ENCODE measurements at regions not wholly inside any gene's neighbourhood (a gene's known extent, or its start where the extent isn't known, plus 50 kb on each side); places are given as distances from the start of the nearest gene placed in this dataset.

DNA sequence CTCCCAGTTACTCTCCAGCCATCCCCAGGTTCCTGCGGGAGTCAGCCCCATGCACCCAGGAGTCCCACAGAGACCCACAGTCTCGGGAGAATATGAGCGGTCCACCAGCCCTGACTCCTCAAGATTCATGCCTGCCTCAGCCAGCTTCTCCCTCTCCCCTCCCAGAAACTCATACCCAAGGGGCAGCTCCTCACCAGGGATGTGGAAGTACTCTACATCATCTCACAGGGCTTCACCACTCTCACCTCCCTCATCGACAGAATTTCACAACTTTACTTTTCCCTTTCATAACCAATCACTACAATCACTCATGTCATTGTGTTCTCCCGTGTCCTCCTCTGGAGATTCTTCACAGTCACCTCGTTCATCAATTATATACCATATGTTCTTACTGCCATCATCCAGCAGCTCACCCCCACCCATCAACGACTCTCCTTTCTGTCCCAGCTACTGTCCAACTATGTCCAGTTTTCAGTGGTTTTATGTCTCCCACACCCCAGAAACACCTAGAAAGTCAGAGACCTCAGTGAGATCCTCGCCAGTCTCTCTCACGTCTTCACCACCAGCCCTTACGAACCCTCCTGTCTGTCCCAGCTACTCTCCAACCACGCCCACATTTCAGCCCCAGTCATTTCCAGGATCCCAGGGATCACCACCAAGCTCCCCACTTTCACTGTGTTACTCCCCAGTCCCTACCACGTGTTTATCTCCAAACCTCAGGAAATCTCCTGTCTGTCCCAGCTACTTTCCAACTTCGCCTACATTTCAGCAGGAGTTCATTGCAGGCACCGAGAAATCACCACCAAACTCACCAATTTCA lies 1530.1 kb upstream of the TPTE start:
- TF ChIP-seq, protein P1, sequence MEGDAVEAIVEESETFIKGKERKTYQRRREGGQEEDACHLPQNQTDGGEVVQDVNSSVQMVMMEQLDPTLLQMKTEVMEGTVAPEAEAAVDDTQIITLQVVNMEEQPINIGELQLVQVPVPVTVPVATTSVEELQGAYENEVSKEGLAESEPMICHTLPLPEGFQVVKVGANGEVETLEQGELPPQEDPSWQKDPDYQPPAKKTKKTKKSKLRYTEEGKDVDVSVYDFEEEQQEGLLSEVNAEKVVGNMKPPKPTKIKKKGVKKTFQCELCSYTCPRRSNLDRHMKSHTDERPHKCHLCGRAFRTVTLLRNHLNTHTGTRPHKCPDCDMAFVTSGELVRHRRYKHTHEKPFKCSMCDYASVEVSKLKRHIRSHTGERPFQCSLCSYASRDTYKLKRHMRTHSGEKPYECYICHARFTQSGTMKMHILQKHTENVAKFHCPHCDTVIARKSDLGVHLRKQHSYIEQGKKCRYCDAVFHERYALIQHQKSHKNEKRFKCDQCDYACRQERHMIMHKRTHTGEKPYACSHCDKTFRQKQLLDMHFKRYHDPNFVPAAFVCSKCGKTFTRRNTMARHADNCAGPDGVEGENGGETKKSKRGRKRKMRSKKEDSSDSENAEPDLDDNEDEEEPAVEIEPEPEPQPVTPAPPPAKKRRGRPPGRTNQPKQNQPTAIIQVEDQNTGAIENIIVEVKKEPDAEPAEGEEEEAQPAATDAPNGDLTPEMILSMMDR (IDR thresholded peaks at IDR 0.05 in 2 of 3, conservative IDR thresholded peaks at IDR 0.05 in 1 of 3; ENCODE audit: borderline replicate concordance in 1 of 3, insufficient read depth in 1 of 3, low read depth in 2 of 3, low read length in 2 of 3), result no peak
- no peak for TF ChIP-seq SRF (IDR thresholded peaks at IDR 0.05; ENCODE audit: low read depth)
- no peak for TF ChIP-seq POLR2AphosphoS5 (IDR thresholded peaks at IDR 0.05; ENCODE audit: low read depth, low read length)
- no peak for TF ChIP-seq POLR2A (IDR thresholded peaks at IDR 0.05; ENCODE audit: borderline replicate concordance, extremely low read depth, insufficient read depth, insufficient read length)
- TF ChIP-seq JUND (IDR thresholded peaks at IDR 0.05), result no peak
- no peak for TF ChIP-seq EZH2 (IDR thresholded peaks at IDR 0.05)
- TF ChIP-seq EZH2phosphoT487 (IDR thresholded peaks at IDR 0.05; ENCODE audit: borderline replicate concordance), result no peak

All from HCT116 (cell line).